A673 (cell line): ENCODE measurements at regions not wholly inside any gene's neighbourhood (a gene's known extent, or its start where the extent isn't known, plus 50 kb on each side); places are given as distances from the start of the nearest gene placed in this dataset.

Experiments
- BruUV-seq: library from RNA; stranded (reverse); fragments of 400-500 nt; replicated peaks from 2 replicates; lab custom pipeline; 2021; lab: Mats Ljungman, UMichigan
- CTCF ChIA-PET: fragments of 300-600 bp; sonication (Branson Sonifier 250); formaldehyde crosslinking; loops from one replicate; lab custom pipeline; 2022; ENCODE audit warnings: antibody characterized with exemption; lab: Charles Lee
- POLR2A ChIA-PET: fragments of 300-600 bp; sonication (Branson Sonifier 250); formaldehyde crosslinking; loops from one replicate; lab custom pipeline; 2022; ENCODE audit warnings: antibody characterized with exemption; ENCODE audit not compliant: low non-redundant PET; lab: Charles Lee
- DNase-seq: peaks from one replicate; pipeline ENCODE4 v3.0.0-alpha.2; 2015; ENCODE audit warnings: low spot score
- H3K27ac ChIP-seq: fragments of 200-600 bp; sonication (generic); 2 replicates; pipeline ENCODE4 v1.5.1; 2016; ENCODE audit warnings: mixed run types, low read depth, mild to moderate bottlenecking, mixed read lengths, antibody characterized with exemption, low read length; ENCODE audit not compliant: poor library complexity, severe bottlenecking
- H3K27me3 ChIP-seq: fragments of 200-600 bp; sonication (generic); replicated peaks from 2 replicates; pipeline ENCODE4 v1.6.1; 2017; ENCODE audit warnings: mixed run types, low read depth, mild to moderate bottlenecking, mixed read lengths, antibody characterized with exemption, low read length; ENCODE audit not compliant: insufficient read depth, poor library complexity
- H3K36me3 ChIP-seq: fragments of 200-600 bp; sonication (generic); 2 replicates; pipeline ENCODE4 v1.6.1; 2016; ENCODE audit warnings: mixed run types, mild to moderate bottlenecking, mixed read lengths, antibody characterized with exemption, low read length; ENCODE audit not compliant: insufficient read depth, poor library complexity, severe bottlenecking
- H3K4me1 ChIP-seq: fragments of 200-600 bp; sonication (generic); 2 replicates; pipeline ENCODE4 v1.6.1; 2017; ENCODE audit warnings: mixed run types, mild to moderate bottlenecking, mixed read lengths, antibody characterized with exemption, low read length; ENCODE audit not compliant: insufficient read depth, poor library complexity, severe bottlenecking
- H3K4me3 ChIP-seq: fragments of 200-600 bp; sonication (generic); 2 replicates; pipeline ENCODE4 v1.5.1; 2016; ENCODE audit warnings: low read depth, mixed run types, mild to moderate bottlenecking, mixed read lengths, low read length; ENCODE audit not compliant: poor library complexity, severe bottlenecking
- H3K9me3 ChIP-seq: fragments of 200-600 bp; sonication (generic); 2 replicates; pipeline ENCODE4 v1.6.1; 2016; ENCODE audit warnings: mixed run types, low read depth, mild to moderate bottlenecking, mixed read lengths, antibody characterized with exemption, low read length; ENCODE audit not compliant: poor library complexity, severe bottlenecking
- EZH2 ChIP-seq: fragments of 200-600 bp; sonication (generic); IDR thresholded peaks from 2 replicates; pipeline ENCODE4 v1.6.1; 2017; ENCODE audit warnings: borderline replicate concordance, low read depth, mild to moderate bottlenecking, mixed read lengths, antibody characterized with exemption, low read length; ENCODE audit not compliant: poor library complexity, severe bottlenecking
- intact Hi-C: fragments of 100-400 bp; cut with micrococcal nuclease; formaldehyde crosslinking; loops from one replicate; pipeline ENCODE4 v1.10.0; 2022; ENCODE audit not compliant: unreplicated experiment
- TF ChIP-seq, protein P1 (sequence below): fragments of 300-800, 200-600 bp; sonication (generic); conservative IDR thresholded peaks from 2 replicates; pipeline ENCODE4 v1.5.1; 2017; ENCODE audit warnings: low read depth, mild to moderate bottlenecking, antibody characterized with exemption, low read length, moderate library complexity, mixed read lengths

DNA sequence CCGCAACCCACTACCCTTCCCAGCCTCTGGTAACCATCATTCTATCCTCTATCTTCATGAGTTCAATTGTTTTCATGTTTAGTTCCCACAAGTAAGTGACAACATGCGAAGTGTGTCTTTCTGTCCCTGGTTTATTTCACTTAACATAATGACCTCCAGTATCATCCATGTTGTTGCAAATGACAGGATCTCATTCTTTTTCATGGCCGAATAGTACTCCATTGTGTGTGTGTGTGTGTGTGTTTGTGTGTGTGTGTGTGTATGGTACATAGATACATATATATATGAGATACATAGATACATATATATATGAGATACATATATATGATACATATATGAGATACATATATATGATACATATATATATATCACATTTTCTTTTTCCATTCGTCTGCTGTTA is 196.3 kb upstream of the STK17B start:
- Histone ChIP-seq H3K27ac (no peak overlapping the region), H3K27me3 (no peaks in the 10 kb centered on the region), H3K9me3 (no peaks in the 10 kb centered on the region), H3K36me3 (no peaks in the 10 kb centered on the region), H3K4me1 (peaks cover 8% of the 10 kb centered on the region), H3K4me3 (no peak overlapping the region)
- CTCF ChIA-PET = no interaction called here
- intact Hi-C loops = no loop called here
- POLR2A ChIA-PET = no interaction called here
- no TSS peak for BruUV-seq
- DNase-seq = no peak
- TF ChIP-seq, protein P1, sequence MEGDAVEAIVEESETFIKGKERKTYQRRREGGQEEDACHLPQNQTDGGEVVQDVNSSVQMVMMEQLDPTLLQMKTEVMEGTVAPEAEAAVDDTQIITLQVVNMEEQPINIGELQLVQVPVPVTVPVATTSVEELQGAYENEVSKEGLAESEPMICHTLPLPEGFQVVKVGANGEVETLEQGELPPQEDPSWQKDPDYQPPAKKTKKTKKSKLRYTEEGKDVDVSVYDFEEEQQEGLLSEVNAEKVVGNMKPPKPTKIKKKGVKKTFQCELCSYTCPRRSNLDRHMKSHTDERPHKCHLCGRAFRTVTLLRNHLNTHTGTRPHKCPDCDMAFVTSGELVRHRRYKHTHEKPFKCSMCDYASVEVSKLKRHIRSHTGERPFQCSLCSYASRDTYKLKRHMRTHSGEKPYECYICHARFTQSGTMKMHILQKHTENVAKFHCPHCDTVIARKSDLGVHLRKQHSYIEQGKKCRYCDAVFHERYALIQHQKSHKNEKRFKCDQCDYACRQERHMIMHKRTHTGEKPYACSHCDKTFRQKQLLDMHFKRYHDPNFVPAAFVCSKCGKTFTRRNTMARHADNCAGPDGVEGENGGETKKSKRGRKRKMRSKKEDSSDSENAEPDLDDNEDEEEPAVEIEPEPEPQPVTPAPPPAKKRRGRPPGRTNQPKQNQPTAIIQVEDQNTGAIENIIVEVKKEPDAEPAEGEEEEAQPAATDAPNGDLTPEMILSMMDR = no peak
- no peak for TF ChIP-seq EZH2

DNA sequence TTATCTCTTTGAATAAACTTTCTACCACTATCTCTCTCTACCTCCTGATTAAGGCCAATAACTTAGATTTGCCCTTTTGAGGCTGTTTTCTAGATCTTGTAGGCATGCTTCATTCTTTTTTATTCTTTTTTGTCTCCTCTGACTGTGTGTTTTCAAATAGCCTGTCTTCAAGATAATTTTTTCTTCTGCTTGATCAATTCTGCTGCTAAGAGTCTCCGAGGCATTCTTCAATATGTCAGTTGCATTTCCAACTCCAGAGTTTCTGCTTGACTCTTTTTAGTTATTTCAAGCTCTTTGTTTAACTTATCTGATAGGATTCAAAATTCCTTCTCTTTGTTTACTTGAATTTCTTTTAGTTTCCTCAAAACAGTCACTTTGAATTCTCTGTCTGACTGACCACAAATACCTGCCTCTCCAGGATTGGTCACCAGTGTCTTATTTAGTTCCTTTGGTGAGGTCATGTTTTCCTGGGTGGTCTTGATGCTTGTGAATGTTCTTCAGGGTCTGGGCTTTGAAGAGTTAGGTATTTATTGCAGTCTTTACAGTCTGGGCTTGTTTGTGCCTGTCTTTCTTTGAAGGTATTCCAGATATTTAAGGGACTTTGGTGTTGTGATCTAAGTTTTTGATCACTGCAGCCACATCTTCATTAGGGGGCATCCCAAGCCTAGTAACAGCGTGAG is 197.3 kb upstream of the STK17B start:
- Histone ChIP-seq H3K36me3 (no peaks in the 10 kb centered on the region), H3K27ac (no peak overlapping the region), H3K4me1 (peaks cover 8% of the 10 kb centered on the region), H3K4me3 (no peak overlapping the region), H3K9me3 (no peaks in the 10 kb centered on the region), H3K27me3 (no peaks in the 10 kb centered on the region)
- BruUV-seq = no TSS peak
- DNase-seq = no peak
- POLR2A ChIA-PET = no interaction called here
- CTCF ChIA-PET = no interaction called here
- TF ChIP-seq, protein P1 = no peak
- TF ChIP-seq EZH2 = no peak
- intact Hi-C loops = no loop called here

DNA sequence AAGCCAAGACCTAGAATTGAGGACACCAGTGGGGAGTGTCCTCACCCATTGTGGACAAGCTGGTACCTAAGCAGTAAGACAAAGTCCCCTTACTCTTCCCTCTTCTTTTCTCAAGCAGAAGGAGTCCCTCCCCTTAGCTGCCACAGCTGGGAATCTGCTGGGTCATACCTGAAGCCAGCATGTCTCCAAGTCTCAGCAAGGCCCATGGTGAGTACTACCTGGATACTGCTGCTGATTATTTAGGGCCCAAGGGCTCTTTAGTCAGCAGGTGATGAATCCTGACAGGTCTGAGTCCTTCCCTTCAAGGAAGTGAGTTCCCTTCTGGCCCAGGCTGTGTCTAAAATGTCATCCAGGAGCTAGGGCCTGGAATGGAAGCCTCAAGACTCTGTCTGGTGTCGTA is 198.6 kb upstream of the STK17B start:
- Histone ChIP-seq H3K27ac (no peak overlapping the region), H3K4me3 (no peak overlapping the region), H3K9me3 (no peaks in the 10 kb centered on the region), H3K27me3 (no peaks in the 10 kb centered on the region), H3K36me3 (no peaks in the 10 kb centered on the region), H3K4me1 (peaks cover 5% of the 10 kb centered on the region)
- no peak for TF ChIP-seq EZH2
- TF ChIP-seq, protein P1 = no peak
- CTCF ChIA-PET = interaction anchor here (0.6 kb wide), 1 partner anchor 717 kb away, joined by 5 read pairs; no protein-coding TSS in a partner anchor
- intact Hi-C loops = no loop called here
- DNase-seq = no peak
- BruUV-seq = no TSS peak
- POLR2A ChIA-PET = no interaction called here
